CD4-positive, alpha-beta T cell treated with Interleukin-21 for 1 hour (primary cell): ENCODE measurements at regions not wholly inside any gene's neighbourhood (a gene's known extent, or its start where the extent isn't known, plus 50 kb on each side); places are given as distances from the start of the nearest gene placed in this dataset.

Source experiments
- DNase-seq: peaks from one replicate; pipeline ENCODE4 v3.0.0-alpha.2; 2020

DNA sequence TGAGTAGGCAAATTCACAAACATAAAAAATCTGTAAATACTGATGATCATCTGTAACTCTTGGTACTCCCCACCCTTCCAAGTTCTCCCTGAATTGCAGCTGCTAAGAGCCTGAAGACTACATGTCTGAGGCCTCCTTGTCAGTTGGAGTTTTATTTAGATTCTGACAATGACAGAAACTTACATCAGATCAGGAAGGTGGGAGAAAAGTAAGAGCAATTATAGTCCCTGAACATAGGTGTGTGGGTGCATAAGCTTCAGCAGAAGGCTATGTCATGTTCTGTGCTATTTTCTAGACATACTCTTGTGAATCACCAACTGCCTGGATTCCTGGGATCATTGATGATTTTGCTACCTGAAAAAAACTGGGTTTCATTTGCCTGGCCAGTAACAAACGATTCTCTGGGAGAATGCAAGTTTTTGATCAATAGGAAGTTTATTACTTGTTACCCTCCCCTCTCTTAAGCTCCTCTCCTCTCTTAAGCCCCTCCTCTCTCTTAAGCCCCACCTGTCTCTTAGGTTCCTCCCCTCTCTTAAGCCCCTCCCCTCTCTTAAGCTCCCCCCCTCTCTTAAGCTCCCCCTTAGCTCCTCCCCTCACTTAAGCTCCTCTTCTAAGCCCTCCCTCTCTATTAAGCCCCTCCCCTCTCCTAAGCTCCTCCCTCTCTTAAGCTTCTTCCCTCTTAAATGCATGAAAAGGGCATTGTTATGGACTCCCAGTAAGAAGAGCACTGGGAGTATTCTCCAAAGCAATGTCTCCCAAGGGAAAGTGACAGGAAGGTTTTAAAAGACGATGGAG, 1183.4 kb upstream of the AUTS2 start:
- no peak for DNase-seq

DNA sequence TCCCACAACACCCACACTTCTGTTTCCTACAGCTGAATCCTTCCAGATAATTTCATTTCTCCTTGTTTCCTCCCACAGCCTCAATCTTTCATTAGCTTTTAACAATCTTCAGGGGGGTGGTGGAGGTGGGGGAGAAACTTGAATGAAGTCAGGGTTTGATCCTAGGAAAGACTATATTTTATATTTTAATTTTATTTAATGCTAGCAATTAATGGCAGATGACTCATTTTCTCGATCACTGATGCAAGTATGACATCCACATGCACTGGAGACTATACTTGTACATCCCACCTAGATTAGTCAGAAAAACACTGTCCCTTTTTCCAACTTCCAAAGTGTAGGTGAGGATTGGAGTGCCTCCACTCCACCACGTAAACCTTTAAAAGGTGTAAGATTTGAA, 1181.3 kb upstream of the AUTS2 start:
- no peak for DNase-seq

DNA sequence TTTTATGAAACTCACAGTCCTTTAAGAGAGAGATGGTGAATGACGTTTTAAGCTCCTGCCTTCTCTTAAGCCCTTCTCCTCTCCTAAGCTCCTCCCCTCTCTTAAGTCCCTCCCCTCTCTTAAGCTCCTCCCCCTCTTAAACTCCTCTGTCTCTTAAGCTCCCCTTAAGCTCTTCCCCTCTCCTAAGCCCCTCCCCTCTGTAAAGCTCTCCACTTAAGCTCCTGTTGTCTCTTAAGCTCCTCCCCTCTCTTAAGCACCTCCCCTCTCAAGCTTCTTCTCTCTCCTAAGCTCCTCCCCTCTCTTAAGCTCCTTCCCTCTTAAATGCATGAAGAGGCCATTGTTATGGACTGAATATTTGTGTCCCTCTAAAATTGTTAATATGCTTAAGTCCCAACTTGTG, 1180.6 kb upstream of the AUTS2 start:
- DNase-seq: no peak

DNA sequence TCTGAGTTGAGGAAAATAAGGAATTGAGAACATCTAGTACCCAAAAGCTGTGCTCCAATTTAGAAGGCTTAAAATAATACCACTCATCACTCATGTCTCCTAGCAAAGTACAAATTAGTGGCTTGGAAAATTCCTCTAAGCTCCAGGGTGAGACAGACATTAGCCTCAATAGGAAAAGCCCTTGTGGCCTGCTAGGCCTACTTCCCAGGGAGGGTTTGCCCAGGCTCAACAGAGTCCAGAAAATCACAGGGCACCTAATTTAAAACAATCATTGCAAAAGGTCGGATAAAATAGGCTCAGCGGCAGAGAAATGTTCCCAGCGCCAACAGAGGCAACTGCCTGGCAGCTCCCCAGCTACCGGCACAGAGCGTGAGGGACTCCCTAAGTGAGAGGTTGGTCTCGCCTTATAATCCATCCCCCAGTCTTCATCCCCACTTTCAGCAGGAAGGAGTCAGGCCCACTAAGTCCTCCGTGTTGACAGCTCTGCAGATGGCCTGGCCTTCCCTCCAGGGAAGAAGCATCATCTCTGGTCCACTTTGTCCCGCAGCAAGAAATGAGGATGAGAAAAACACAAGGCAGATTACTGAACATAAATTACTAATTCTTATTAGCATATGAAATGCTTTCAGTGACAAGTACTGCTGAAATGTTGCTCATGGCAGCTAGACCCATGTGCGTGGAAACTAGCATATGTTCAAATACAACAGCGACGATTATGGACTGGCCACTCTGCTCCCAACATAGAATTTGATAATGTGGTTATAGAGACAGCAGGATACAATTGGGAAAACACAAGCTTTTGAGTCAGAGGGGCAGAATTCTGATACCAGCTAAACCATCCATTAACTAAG, 1177.7 kb upstream of the AUTS2 start:
- no peak for DNase-seq

DNA sequence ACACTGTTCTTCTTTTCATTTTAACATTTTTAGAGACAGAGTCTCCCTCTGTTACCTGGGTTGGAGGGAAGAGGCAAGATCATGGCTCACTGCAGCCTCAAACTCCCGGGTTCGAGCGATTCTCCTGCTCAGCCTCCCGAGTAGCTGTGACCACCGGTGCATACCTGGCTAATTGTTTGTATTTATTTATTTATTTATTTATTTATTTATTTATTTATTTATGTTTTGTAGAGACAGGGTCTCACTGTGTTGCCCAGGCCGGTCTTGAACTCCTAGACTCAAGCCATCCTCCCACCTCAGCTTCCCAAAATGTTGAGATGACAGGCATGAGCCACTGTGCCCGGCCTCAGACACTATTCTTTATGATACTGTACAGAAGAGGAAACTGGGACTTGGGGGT, 1176.6 kb upstream of the AUTS2 start:
- no peak for DNase-seq

DNA sequence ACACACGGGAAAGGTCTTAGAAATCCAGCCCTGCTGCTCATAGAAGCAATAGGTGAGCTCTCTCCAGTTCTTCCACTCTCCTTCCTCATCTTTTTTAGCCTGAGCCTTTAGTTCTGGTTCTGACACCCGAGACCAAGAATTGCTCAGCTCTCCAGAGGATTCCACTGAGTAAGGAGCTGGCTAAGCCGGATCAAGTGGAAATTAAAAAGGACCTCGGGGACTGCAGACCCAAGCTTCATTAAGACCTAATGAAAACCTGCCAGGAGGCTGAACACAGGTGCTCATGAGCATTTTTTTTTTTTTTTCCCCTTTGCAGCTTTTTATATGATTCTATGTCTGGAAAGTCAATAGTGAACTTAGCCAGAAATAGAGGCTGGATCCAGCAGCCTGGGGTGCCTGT, 1176.0 kb upstream of the AUTS2 start:
- no peak for DNase-seq

DNA sequence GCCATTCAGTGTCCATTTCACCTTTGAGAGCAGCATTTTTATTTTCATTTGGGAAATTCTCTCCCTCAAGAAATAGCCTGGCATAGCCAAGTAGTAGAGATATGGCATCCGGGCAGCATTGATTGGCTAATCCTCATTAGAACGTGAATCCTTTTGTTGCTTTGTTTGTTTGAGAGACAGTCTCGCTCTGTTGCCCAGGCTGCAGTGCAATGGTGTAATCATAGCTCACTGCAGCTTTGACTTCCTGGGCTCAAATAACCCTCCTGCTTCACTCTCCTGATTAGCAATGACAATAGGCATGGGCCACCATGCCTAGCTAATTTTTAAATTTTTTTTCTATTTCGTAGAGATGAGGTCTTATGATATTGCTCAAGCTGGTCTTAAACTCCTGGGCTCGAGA, 1174.9 kb upstream of the AUTS2 start:
- no peak for DNase-seq

DNA sequence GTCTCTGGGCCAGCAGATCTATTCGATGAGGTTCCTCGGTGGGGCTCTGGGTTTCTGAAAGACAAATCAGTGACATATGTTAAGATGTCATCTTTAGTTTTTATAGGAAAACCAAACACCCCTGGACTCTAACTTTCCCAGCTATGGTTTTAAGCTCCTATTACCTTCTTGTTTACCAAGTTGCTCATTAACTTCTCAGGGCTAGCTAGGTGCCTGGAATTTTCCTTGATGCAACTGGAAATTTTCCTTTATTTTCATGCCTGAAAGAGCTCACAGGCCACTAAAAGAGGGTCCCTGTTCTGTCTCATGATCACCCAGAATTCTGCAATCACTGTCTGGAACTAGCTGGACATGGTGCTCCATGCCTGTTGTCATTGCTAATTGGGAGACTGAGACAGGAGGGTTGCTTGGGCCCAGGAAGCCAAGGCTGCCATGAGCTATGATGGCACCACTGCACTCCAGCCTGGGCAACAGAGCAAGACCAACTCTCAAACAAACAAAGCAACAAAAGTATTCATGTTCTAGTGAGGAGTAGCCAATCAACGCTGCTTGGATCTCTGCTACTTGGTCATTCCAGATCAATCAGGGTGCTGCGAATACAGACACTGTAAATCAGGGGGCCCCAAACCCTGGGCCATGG, 1173.5 kb upstream of the AUTS2 start:
- DNase-seq: no peak

DNA sequence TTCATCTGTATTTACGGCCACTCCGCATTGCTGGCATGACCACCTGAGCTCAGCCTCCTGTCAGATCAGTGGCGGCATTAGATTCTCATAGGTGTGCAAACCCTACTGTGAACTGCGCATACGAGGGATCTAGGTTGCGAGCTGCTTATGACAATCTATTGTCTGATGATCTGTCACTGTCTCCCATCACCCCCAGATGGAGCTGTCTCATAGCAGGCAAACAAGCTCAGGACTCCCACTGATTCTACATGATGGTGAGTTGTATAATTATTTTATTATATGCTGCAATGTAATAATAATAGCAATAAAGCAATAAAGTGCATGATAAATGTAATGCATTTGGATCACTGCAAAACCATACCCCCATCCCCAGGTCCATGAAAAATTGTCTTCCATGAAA, 1172.9 kb upstream of the AUTS2 start:
- DNase-seq: no peak

DNA sequence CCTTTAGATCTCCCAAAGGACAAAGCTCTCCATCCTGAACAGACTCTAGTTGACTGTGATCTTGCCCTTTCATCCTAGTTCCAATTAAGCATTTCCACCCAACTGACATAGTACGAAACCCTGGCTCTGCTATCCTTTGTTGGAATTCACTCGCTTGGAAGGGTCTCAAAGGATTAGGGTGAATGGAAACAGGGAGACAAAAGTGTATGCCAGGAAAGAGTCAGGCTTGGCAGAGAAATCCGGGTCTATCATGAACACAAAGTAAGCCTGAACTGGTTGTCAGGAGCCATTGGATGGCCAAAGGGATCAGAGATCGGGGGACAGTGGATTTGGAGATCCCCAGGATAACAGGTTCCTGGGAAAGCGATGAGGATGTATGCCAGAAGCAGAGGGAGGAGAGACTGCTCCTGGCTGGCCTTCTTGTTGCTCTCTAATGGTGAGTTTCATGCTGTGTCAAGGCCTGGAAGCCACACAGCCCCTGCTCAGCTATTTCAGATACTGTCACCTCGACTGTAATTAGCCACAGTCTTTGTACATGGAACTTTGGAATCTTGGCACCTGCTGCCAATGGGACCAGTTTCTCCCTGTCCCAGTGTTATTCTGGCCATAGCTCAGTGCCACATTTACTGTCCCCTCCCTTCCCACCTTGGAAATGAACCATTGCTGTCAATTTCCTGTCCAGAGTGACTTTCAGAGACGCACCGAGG, 1168.7 kb upstream of the AUTS2 start:
- no peak for DNase-seq

DNA sequence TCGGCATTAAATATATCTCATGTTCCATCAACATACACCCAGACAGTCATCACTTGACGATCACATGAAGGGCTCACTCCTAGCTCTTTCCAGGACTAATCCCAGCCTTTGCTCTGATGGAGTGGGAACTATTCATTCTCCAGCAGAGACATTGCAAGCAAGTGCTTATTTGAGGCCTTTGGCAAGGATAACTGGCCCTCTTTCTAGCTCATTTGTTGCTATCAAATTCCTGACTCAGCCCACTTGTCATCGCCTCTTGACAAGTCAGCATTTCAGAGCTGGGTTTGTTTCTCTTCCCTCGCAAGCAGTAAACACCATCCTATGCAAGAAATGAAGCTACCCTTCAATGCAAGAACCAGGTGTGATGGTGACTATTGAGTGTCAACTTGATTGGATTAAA, 1165.7 kb upstream of the AUTS2 start:
- DNase-seq: no peak

DNA sequence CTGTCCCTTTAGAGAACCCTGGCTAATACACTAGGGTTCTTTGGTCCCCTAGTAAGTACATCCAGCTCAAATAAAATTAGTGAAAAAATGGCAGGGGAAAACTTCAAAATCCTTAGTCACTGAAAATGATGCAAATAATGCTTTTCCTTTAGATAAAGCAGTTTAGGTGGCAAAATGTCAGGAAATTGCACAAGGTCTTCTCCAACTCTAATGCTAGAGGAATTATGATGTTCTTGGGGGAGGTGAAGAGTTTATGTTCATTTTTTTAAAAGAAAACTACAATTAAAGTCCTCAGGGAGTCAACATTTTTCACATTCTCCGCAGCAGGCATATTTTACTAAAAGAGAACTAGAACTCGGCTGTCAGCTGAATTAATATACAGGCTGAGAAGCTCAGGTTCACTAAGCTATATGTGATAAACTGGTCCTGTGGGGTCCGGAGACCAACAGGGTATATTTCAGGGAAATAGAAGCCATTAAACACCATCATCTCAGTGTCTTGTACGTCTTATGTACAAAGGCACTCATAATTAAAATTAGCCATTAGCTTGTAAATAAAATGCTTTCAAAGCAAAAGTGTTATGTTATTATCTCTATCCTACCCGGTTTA, 1164.7 kb upstream of the AUTS2 start:
- no peak for DNase-seq

DNA sequence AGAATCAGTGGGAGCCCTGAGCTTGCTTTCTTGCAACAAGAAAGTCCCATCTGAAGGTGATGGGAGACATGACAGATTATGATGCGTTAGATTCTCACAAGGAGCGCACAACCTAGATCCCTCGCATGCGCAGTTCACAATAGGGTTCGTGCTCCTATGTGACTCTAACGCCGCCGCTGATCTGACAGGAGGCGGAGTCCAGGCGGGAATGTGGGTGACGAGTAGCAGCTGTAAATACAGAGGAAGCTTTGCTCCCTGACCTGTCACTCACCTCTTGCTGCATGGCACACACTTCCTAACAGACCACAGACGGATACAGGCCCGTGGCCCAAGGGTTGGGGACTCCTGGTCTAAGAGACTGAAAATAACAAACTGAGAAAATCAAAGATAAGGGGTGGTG, 1163.4 kb upstream of the AUTS2 start:
- no peak for DNase-seq

DNA sequence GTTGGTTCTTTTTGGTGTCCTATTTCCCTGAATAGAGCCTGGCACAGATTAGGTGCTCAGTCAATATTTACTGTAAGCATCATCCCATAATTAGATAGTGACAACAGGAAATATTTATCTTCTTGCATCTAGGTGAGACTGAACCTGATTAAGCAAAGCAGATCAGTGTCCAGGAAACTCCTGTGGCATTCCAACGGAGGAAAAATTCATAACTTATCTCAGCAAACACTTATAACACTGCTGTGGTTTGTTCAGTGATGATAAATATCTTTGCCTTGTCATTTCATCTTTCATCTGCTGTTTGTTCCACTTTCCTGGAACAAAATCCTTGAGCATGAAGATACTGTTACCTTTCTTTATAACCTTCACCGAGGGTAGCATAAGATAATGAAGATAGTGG, 1160.3 kb upstream of the AUTS2 start:
- no peak for DNase-seq

DNA sequence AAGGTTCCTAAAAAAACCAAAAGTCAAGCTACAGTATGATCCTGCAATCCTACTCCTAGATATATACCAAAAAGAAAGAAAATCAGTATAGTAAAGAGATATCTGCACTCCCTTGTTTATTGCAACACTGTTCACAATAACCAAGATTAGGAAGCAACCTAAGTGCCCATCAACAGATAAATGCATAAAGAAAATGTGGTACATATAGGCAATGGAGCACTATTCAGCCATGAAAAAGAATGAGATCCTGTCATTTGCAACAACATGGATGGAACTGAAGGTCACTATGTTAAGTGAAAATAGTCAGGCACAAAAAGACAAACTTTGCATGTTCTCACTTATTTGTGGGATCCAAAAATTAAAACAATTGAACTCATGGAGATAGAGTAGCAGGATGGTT, 1159.5 kb upstream of the AUTS2 start:
- DNase-seq: no peak

DNA sequence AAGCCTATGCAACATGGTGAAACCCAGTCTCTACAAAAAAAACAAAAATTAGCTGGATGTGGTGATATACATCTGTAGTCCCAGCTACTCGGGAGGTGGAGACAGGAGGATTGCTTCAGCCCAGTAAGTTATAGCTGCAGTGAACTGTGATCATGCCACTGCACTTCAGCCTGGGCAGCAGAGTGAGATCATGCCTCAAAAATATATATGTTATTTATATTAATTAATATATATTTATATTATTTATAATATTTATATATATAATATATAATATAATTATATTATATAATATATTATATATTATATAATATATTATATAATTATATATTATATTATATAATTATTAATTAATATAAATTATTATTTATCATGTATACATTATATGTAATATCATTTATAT, 1158.4 kb upstream of the AUTS2 start:
- DNase-seq: no peak

DNA sequence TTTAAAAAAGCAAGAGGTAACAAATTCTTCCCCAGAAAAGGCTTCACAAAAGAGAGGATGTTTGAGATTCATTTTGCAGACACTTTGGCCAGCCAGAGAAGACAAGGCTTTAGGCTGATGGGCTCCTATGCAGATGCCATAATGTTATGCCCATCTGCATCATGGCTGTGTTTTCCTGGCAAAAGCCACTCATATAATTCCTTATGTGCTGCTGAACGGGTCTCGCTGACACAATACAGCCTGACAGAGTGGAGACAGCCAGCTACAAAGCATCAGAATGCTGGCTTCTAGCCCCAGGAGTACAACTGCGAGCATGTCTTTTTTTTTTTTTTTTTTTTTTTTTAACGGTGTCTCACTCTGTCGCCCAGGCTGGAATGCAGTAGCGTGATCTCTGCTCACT, 1157.4 kb upstream of the AUTS2 start:
- no peak for DNase-seq

DNA sequence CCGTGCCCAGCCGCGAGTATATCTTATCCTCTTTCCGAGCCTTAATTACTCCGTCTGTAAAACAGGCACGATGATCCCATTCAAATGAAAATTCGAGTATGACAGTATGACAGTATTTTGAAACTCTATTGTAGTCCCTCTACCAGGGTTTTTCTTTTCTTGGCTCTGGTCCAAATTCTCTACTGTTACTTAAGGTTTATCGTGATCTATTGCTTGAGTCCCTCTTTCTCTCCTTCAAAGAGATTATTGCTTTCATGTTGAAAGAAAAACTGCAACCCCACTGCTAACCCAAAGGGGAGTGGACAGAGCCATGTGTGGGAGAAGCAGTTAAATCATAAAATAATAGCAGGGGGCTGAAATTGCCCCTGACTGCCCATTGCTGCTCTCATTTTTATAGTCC, 1156.6 kb upstream of the AUTS2 start:
- no peak for DNase-seq

DNA sequence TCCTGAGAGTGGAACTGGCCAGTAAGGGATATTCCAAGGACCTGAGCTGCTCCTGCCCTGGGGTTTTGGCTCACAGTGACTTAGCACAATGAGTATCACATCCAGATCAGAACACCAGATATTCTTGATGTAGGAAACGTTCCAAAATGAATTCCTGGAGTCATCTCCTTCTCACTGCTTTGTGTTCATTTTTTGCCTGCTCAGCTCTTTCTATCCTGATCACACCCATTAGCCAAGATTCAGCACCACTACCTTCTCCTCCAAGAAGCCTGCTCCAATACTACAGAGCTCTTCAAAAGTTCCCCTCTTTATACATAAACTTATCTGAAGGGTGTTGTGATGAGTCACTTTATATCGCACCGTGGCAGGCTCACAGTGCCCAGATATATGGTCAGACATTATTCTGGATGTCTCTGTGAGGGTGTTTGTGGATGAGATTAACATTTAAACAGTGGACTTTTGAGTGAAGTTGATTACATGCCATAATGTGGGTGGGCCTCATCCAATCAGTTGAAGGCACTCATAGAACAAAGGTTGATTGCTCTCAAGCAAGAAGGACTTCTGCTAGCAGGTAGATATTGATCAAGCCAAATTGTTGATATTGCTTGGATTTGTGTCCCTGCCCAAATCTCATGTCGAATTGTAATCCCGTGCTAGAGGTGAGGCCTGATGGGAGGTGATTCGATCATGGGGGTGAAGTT, 1155.2 kb upstream of the AUTS2 start:
- DNase-seq: no peak

DNA sequence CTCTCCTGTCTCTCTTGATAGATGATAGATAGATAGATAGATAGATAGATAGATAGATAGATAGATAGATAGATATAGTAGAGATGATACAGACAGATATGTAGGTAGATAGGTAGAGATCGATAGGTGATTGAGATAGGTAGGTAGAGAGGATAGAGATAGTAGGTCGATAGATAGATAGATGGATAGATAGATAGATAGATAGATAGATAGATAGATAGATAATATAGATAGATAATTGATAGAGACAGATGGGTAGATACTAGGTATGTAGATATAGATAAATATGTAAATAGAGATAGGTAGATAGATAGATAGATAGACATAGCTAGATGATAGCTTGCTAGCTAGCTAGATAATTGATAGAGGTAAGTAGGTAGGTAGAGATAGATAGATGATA, 1154.2 kb upstream of the AUTS2 start:
- DNase-seq: no peak

DNA sequence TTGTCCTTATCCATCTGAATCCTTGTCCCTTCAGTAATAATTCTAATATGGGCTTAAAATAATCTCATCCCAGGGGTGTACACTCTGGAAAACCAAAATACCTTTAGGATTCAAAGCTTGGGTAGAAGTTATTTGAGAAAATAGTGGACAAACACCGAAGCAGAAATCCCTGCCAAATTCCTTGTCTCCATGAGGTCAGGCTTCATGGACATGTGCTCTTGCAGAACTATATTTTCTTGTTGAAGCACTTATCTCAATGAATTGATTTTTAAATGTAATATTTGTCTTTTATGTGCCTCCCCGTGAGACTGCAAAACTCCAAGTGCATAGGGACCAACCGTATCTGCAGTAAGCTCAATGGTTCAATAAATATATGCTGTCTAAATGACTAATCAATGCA, 1153.3 kb upstream of the AUTS2 start:
- DNase-seq: no peak

DNA sequence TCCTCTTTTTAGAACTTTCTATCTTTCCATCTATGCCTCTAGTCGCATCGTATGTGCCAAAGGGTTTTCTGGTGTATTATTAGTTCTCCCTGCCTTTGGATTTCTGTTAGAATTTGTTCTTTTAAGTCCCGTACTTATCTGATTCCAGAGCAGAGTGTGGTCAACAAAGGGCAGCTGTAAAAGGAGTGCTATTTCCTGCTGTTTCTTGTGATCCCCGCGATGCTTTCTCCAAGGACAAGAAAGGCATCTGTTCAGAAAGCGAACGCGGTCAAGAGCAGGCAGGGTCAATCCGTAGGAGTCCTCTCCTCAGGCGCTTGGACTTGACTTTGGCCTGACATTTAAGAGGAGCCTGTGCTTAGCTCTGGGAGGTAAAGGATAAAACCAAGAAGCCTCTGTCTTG, 1152.1 kb upstream of the AUTS2 start:
- DNase-seq: no peak
